SK-N-SH treated with all-trans-retinoic acid at 6 μM for 48 hours (cell line): ENCODE measurements at regions not wholly inside any gene's neighbourhood (a gene's known extent, or its start where the extent isn't known, plus 50 kb on each side); places are given as distances from the start of the nearest gene placed in this dataset.

Experiments
- GLIS3 ChIP-seq: fragments of 250-450 bp; sonication (Bioruptor Pico); IDR thresholded peaks from 2 replicates; pipeline ENCODE4 v1.5.0; 2020; ENCODE audit warnings: mild to moderate bottlenecking, moderate library complexity
- PATZ1 ChIP-seq: fragments of 250-450 bp; sonication (Bioruptor Pico); IDR thresholded peaks from 2 replicates; pipeline ENCODE4 v1.8.0; 2020; ENCODE audit warnings: mild to moderate bottlenecking, moderate library complexity, borderline replicate concordance
- POU6F1 ChIP-seq: fragments of 250-450 bp; sonication (Bioruptor Pico); IDR thresholded peaks from 2 replicates; pipeline ENCODE4 v1.8.0; 2021; ENCODE audit warnings: low read depth, mild to moderate bottlenecking, moderate library complexity, borderline replicate concordance
- RARB ChIP-seq: fragments of 250-450 bp; sonication (Bioruptor Pico); IDR thresholded peaks from 2 replicates; pipeline ENCODE4 v1.8.0; 2021; ENCODE audit warnings: mild to moderate bottlenecking, moderate library complexity
- SNAI2 ChIP-seq: fragments of 250-450 bp; sonication (Bioruptor Pico); IDR thresholded peaks from 2 replicates; pipeline ENCODE4 v1.5.0; 2020; ENCODE audit warnings: mild to moderate bottlenecking, moderate library complexity
- TOX ChIP-seq: fragments of 250-450 bp; sonication (Bioruptor Pico); IDR thresholded peaks from 2 replicates; pipeline ENCODE4 v1.8.0; 2021; ENCODE audit warnings: mild to moderate bottlenecking, moderate library complexity, borderline replicate concordance
- ZFP30 ChIP-seq: fragments of 450-650 bp; formaldehyde crosslinking; IDR thresholded peaks from 2 replicates; pipeline ENCODE4 v1.5.0; 2022; ENCODE audit warnings: mild to moderate bottlenecking, moderate library complexity
- ZNF8 ChIP-seq: fragments of 450-650 bp; formaldehyde crosslinking; IDR thresholded peaks from 2 replicates; pipeline ENCODE4 v1.5.0; 2020; ENCODE audit warnings: mild to moderate bottlenecking, moderate library complexity

- TF ChIP-seq PATZ1 (no peak), SNAI2 (CRISPR knock-in tag) (no peak), POU6F1 (CRISPR knock-in tag) (no peak), TOX (CRISPR knock-in tag) (no peak), ZNF8 (CRISPR knock-in tag) (no peak), ZFP30 (no peak), GLIS3 (CRISPR knock-in tag) (no peak), RARB (CRISPR knock-in tag) (no peak)
These were observed 127.3 kb upstream of the FIGN start for GRCh38 chr2:163863073-163863472.
